ENCODE measurements at regions not wholly inside any gene's neighbourhood (a gene's known extent, or its start where the extent isn't known, plus 50 kb on each side); places are given as distances from the start of the nearest gene placed in this dataset.

DNA sequence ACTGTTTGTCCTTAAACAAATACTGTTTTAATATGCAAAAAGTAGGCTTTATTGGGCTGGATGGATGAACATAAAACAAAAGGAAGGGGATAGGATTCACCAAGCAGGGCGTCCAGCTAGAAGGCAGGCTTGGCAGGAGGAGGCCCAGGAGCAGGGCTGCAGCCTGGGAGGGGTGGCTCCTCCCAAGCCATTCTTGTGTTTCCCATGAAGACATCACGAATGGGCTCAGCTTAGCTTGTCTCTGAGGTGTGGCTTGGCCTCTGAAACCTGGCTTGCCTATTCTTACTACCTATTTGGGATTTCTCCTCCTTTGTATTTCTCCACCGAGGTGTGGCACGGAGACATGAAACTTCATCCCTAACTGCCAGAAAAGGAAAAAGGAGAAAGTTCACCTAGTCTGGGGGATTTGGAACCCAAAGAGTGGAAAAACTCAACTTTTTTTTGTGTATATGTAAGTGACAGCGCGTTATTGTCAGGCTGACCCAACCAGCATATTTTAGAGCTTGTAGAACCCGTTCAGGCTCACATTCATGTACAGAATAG, 481.9 kb upstream of the SPRED2 start:
- TF ChIP-seq, protein P1, sequence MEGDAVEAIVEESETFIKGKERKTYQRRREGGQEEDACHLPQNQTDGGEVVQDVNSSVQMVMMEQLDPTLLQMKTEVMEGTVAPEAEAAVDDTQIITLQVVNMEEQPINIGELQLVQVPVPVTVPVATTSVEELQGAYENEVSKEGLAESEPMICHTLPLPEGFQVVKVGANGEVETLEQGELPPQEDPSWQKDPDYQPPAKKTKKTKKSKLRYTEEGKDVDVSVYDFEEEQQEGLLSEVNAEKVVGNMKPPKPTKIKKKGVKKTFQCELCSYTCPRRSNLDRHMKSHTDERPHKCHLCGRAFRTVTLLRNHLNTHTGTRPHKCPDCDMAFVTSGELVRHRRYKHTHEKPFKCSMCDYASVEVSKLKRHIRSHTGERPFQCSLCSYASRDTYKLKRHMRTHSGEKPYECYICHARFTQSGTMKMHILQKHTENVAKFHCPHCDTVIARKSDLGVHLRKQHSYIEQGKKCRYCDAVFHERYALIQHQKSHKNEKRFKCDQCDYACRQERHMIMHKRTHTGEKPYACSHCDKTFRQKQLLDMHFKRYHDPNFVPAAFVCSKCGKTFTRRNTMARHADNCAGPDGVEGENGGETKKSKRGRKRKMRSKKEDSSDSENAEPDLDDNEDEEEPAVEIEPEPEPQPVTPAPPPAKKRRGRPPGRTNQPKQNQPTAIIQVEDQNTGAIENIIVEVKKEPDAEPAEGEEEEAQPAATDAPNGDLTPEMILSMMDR (IDR thresholded peaks at IDR 0.05), result no peak
- TF ChIP-seq POLR2A (IDR thresholded peaks at IDR 0.05), result no peak

All from gastroesophageal sphincter (tissue), 3 donors.